ENCODE measurements at regions not wholly inside any gene's neighbourhood (a gene's known extent, or its start where the extent isn't known, plus 50 kb on each side); places are given as distances from the start of the nearest gene placed in this dataset.

GRCh38 chr3:72354486-72354885 is 493.8 kb downstream of the SHQ1 start:
- TF ChIP-seq POLR2AphosphoS5 (IDR thresholded peaks at IDR 0.05; ENCODE audit: insufficient read depth, low read depth, low read length) = no peak
- TF ChIP-seq, protein P1, sequence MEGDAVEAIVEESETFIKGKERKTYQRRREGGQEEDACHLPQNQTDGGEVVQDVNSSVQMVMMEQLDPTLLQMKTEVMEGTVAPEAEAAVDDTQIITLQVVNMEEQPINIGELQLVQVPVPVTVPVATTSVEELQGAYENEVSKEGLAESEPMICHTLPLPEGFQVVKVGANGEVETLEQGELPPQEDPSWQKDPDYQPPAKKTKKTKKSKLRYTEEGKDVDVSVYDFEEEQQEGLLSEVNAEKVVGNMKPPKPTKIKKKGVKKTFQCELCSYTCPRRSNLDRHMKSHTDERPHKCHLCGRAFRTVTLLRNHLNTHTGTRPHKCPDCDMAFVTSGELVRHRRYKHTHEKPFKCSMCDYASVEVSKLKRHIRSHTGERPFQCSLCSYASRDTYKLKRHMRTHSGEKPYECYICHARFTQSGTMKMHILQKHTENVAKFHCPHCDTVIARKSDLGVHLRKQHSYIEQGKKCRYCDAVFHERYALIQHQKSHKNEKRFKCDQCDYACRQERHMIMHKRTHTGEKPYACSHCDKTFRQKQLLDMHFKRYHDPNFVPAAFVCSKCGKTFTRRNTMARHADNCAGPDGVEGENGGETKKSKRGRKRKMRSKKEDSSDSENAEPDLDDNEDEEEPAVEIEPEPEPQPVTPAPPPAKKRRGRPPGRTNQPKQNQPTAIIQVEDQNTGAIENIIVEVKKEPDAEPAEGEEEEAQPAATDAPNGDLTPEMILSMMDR (IDR thresholded peaks at IDR 0.05; ENCODE audit: extremely low read depth in 1 of 2, insufficient read depth in 1 of 2, low read depth in 1 of 2, low read length in 2 of 2) = no peak
- no peak for TF ChIP-seq EZH2 (IDR thresholded peaks at IDR 0.05; ENCODE audit: borderline replicate concordance, low read depth, low read length, severe bottlenecking)
- TF ChIP-seq MYC (IDR thresholded peaks at IDR 0.05; ENCODE audit: low read depth, low read length) = no peak
- no peak for TF ChIP-seq POLR2A (IDR thresholded peaks at IDR 0.05; ENCODE audit: low read depth, low read length)
- no peak for TF ChIP-seq FOS (IDR thresholded peaks at IDR 0.05; ENCODE audit: borderline replicate concordance, insufficient read depth, low read length)

All from endothelial cell of umbilical vein (primary cell).